GM12878 (cell line): ENCODE measurements at regions not wholly inside any gene's neighbourhood (a gene's known extent, or its start where the extent isn't known, plus 50 kb on each side); places are given as distances from the start of the nearest gene placed in this dataset.

Source experiments
- CREB1 ChIP-seq: IDR thresholded peaks from 2 replicates; pipeline ENCODE4 v1.6.1; 2012; ENCODE audit warnings: low read depth, mild to moderate bottlenecking, inconsistent platforms
- CTCF ChIP-seq, 3 experiments: IDR thresholded peaks in 2 of 3; conservative IDR thresholded peaks in 1 of 3; 2 replicates each; pipeline ENCODE4 v1.5.1; 2011; ENCODE audit warnings: low read depth in 3 of 3, low read length in 3 of 3, mild to moderate bottlenecking in 3 of 3, control low read depth in 2 of 3, moderate library complexity in 2 of 3, inconsistent platforms in 1 of 3, mixed read lengths in 1 of 3; ENCODE audit not compliant: control insufficient read depth in 2 of 3, insufficient read depth in 1 of 3; ENCODE audit errors: extremely low read depth in 1 of 3
- EZH2 ChIP-seq: IDR thresholded peaks from 2 replicates; pipeline ENCODE4 v1.6.1; 2012; ENCODE audit warnings: low read depth, mild to moderate bottlenecking, control low read depth, inconsistent platforms, low read length, borderline replicate concordance; ENCODE audit not compliant: control insufficient read depth
- HDGF ChIP-seq: fragments of 450-650 bp; IDR thresholded peaks from 2 replicates; pipeline ENCODE4 v1.6.1; 2016; ENCODE audit warnings: antibody characterized with exemption
- JUNB ChIP-seq: IDR thresholded peaks from 2 replicates; pipeline ENCODE4 v1.6.1; 2016; ENCODE audit warnings: antibody characterized with exemption, mild to moderate bottlenecking
- RBBP5 ChIP-seq: fragments of 200-600 bp; sonication (generic); conservative IDR thresholded peaks from 2 replicates; pipeline ENCODE4 v1.6.1; 2016
- RUNX3 ChIP-seq: IDR thresholded peaks from 2 replicates; pipeline ENCODE4 v1.6.1; 2012; ENCODE audit warnings: low read length, inconsistent platforms
- TAF1 ChIP-seq: IDR thresholded peaks from 2 replicates; pipeline ENCODE4 v1.6.1; 2011; ENCODE audit warnings: mild to moderate bottlenecking, low read depth, low read length, borderline replicate concordance
- TCF7 ChIP-seq: IDR thresholded peaks from 2 replicates; pipeline ENCODE4 v1.6.1; 2014; ENCODE audit warnings: antibody characterized with exemption, borderline replicate concordance
- TF ChIP-seq, protein P1 (sequence below): IDR thresholded peaks from 2 replicates; pipeline ENCODE4 v1.6.1; 2011; ENCODE audit warnings: low read depth, low read length, improper control_type of control experiment, borderline replicate concordance

GRCh38 chr4:187218705-187219245 is 495.1 kb upstream of the FAT1 start:
- no peak for TF ChIP-seq CTCF (IDR thresholded peaks at IDR 0.05 in 2 of 3, conservative IDR thresholded peaks at IDR 0.05 in 1 of 3; ENCODE audit: control insufficient read depth in 2 of 3, extremely low read depth in 1 of 3, insufficient read depth in 1 of 3, low read depth in 3 of 3, low read length in 3 of 3)
- TF ChIP-seq TAF1 = no peak
- no peak for TF ChIP-seq TCF7
- TF ChIP-seq, protein P1, sequence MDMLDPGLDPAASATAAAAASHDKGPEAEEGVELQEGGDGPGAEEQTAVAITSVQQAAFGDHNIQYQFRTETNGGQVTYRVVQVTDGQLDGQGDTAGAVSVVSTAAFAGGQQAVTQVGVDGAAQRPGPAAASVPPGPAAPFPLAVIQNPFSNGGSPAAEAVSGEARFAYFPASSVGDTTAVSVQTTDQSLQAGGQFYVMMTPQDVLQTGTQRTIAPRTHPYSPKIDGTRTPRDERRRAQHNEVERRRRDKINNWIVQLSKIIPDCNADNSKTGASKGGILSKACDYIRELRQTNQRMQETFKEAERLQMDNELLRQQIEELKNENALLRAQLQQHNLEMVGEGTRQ = no peak
- no peak for TF ChIP-seq RBBP5
- no peak for TF ChIP-seq CREB1
- TF ChIP-seq RUNX3 = no peak
- no peak for TF ChIP-seq JUNB
- no peak for TF ChIP-seq HDGF
- no peak for TF ChIP-seq EZH2
